Caki2 (cell line): ENCODE measurements at regions not wholly inside any gene's neighbourhood (a gene's known extent, or its start where the extent isn't known, plus 50 kb on each side); places are given as distances from the start of the nearest gene placed in this dataset.

Experiments
- DNase-seq: peaks from one replicate; pipeline ENCODE4 v3.0.0-alpha.2; 2015; ENCODE audit warnings: low read depth
- in situ Hi-C: cut with HindIII; loops from 2 replicates; pipeline ENCODE4 v1.10.0; 2016; ENCODE audit warnings: low sequenced_read_pairs, low pct_unique_long_range_greater_than_20kb, mixed read lengths

GRCh38 chr13:38498271-38498670, 148.6 kb downstream of the UFM1 start:
- no peak for DNase-seq
- in situ Hi-C loops: no loop called here

GRCh38 chr13:38514575-38514974, 164.9 kb downstream of the UFM1 start:
- DNase-seq: no peak
- in situ Hi-C loops: no loop called here

- in situ Hi-C loops: no loop called here
- DNase-seq: no peak
These were observed 168.5 kb upstream of the FREM2 start for GRCh38 chr13:38518328-38518727.

DNA sequence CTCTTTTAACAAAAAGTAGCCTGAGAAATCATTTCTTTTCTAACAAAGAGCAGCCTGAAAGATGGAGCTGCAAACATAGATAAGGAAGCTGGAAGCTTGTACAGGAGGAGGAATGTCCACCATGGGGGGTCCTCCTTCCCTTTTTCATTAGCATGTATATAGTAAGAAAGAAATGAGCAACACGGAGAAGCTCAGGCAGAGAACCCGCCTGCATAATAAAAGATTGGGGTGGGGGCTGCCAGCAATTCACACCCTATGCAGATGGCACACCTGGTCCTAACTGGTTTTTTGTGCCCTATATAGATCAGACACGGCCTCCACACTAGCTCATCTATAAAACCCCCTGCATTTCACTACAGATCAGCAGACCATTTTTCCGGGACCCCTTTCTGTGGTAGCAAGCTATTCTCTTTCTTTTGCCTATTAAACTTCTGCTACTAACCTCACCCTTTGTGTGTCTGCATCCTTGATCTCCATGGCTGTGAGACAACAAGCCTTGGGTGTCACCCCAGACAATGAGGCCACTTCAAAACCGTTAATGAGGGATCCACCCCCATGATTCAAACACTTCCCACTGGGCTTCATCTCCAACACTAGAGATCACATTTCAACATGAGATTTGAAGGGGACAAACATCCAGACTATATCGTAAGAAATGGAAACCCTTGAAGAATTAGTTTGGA, 167.5 kb upstream of the FREM2 start:
- in situ Hi-C loops: no loop called here

GRCh38 chr13:38520041-38520440, 166.8 kb upstream of the FREM2 start:
- DNase-seq: no peak
- in situ Hi-C loops: no loop called here

More for the DNA sequence above, 167.5 kb upstream of the FREM2 start:
- DNase-seq: no peak

GRCh38 chr13:38527140-38527539, 159.7 kb upstream of the FREM2 start:
- in situ Hi-C loops: no loop called here
- DNase-seq: no peak

- DNase-seq: no peak
- in situ Hi-C loops: no loop called here
These were observed 157.9 kb upstream of the FREM2 start for GRCh38 chr13:38528986-38529385.

DNA sequence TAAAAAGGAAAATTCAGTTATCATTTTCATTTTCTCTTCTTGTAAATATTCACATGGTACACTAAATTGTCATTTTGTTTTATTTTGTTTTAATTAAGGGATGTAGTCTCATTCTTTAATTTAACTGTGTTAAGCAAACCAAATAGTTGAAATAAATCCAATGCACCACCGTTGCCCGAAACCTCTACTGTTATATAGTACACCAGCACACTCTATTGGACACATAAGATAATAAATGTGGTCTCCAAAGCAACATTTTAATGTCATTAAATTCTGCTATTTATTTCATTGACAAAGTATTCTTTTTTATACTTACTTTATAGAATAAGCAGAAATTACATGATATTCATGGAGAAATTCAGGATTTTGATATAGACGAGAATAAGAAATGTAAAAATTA, 156.4 kb upstream of the FREM2 start:
- DNase-seq: no peak
- in situ Hi-C loops: no loop called here

GRCh38 chr13:38535261-38535660, 151.6 kb upstream of the FREM2 start:
- DNase-seq: no peak
- in situ Hi-C loops: no loop called here

- in situ Hi-C loops: no loop called here
- no peak for DNase-seq
These were observed 149.8 kb upstream of the FREM2 start for GRCh38 chr13:38537051-38537450.

DNA sequence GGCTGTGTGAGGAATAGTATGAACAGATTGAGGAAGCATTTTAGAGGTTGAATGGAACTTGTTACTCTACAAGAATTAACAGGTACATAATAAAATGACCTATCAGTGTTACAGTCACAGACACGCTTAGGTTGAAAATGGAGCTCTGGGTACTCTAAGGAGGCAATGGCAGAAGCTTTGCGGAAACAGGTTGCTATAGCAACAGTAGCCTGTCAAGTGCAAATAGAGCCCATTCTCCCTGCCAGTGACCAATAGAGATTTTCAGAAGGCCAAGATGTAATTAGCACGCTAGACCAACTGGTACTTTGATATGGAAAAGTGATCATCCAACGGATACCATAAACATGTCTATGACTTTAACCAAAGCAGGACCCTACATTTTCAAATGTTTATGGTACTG, 148.5 kb upstream of the FREM2 start:
- DNase-seq: no peak
- in situ Hi-C loops: no loop called here

GRCh38 chr13:38539632-38540031, 147.2 kb upstream of the FREM2 start:
- in situ Hi-C loops: no loop called here
- no peak for DNase-seq

- peak; percentile 2 for DNase-seq
- in situ Hi-C loops: no loop called here
These were observed 144.3 kb upstream of the FREM2 start for GRCh38 chr13:38542601-38543000.

- no peak for DNase-seq
- in situ Hi-C loops: no loop called here
These were observed 143.3 kb upstream of the FREM2 start for GRCh38 chr13:38543561-38543960.

DNA sequence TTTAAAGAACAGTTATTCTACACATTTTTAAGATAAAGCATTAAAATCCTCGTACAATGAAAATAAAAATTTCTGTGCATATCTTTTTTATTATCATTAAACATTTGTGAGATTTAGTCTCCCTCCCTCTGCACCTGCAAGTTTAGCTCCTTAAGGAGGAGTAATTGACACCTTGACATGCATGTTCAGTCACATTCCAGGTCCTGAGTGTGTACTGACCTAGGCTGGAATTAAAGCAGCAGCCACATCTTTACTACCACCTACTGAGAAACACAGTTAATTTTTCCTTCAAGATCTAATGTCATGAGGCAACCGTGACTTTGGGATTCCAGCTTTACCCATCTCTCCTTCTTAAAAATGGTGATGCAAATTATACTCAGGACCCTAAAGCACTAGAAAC, 123.1 kb upstream of the FREM2 start:
- in situ Hi-C loops: no loop called here
- no peak for DNase-seq

DNA sequence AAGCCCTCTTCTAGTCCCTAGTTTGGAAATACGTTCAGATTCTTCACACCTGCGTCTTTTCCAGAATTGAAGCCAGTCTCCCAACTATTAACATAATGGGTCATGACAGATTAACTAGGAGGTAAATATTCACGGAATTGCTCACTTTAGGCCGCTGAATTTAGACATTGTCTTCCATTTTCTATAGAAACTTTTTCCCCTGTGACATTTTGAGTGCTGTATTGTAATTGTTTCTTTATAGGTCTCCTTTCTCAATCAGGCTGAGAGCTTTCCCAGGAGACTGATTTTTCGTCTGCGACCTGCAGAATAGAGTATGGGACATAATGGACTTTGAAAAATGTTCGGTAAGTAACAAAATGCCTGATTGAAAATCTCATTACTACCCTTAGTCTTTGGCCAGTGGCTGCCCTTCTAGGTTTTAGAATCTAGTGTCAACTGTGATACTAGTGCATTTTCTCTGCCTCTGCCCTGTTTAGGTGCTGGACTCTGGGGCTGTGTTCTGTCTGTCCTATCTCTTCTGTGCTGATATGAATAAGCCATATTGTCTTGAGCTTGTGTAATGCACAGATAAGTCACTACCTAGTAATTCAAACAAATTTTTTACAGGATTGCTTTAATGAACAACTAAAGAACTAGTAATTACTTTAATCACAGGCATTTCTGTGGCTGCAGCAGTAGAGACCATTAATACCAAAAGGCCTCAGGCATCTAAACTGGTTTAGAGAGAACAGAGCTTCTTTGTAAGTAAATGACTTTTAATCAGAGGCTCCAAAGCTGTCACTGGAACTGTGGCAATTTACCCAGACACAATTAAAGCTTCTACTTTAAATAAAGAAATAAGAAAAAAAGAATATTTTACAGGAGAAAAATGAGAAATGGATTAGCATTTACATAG, 122.4 kb upstream of the FREM2 start:
- no peak for DNase-seq
- in situ Hi-C loops: no loop called here

DNA sequence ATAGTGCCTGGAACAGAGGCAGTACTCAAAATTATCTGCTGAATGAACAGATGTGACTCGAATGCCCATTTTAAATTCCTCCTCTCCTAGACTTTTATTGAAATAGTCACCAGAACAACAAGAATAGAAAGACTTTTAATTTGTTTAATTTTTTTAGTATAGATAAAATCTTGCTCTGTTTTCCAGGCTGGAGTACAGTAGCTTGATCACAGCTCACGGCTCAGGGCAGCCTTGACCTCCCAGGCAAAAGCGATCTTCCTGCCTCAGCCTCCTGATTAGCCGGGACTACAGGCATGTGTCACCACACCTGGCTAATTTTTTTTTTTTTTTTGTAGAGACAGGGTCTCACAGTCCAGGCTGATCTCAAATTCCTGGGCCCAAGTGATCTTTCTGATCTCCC, 120.9 kb upstream of the FREM2 start:
- in situ Hi-C loops: no loop called here
- DNase-seq: no peak

GRCh38 chr13:38566519-38566918, 120.4 kb upstream of the FREM2 start:
- in situ Hi-C loops: no loop called here
- DNase-seq: no peak

DNA sequence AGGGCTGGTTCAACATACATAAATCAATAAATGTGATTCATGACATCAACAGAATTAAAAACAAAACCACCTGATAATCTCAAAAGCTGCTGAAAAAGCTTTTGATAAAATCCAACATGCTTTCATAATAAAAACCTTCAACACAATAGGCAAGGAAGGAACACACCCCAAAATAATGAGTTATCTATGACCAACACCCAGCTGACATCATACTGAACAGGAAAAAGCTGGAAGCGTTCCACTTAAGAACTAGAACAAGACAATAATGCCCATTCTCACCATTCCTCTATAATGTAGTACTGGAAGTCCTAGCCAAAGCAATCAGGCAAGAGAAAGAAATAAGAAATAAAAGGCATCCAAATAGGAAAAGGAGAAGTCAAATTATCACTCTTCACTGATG, 116.2 kb upstream of the FREM2 start:
- in situ Hi-C loops: no loop called here
- no peak for DNase-seq

DNA sequence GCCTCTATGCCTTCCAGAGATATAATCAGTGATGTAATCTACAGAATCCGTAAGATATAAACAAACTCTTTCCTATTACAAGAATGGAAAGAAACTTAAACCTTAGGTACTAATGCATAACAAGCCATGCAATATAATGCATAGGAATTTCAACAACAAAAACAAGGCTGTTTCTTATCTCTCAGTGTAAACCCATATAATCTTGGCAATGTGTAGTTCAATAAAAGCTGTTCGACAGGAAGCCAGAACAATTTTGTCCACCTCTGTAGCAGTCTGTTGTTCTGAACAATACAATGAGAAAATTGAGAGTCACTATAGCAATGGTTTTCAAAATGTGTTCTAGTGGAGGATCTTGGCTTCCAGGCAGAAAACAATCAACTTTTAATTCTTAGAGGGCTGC, 111.5 kb upstream of the FREM2 start:
- in situ Hi-C loops: no loop called here
- no peak for DNase-seq
